K562 (cell line): ENCODE measurements at regions not wholly inside any gene's neighbourhood (a gene's known extent, or its start where the extent isn't known, plus 50 kb on each side); places are given as distances from the start of the nearest gene placed in this dataset.

Source experiments
- CBFA2T2 ChIP-seq: fragments of 450-650 bp; conservative IDR thresholded peaks from 2 replicates; pipeline ENCODE4 v1.6.1; 2017; ENCODE audit warnings: mild to moderate bottlenecking
- CC2D1A ChIP-seq: fragments of 450-650 bp; IDR thresholded peaks from 2 replicates; pipeline ENCODE4 v1.6.1; 2017; ENCODE audit warnings: mild to moderate bottlenecking
- FIP1L1 ChIP-seq: fragments of 200-400 bp; formaldehyde crosslinking; IDR thresholded peaks from 2 replicates; pipeline ENCODE4 v1.6.1; 2018; ENCODE audit warnings: mild to moderate bottlenecking, low read depth, low read length; ENCODE audit not compliant: poor library complexity, severe bottlenecking
- NCOA6 ChIP-seq: fragments of 450-650 bp; IDR thresholded peaks from 2 replicates; pipeline ENCODE4 v1.6.1; 2017; ENCODE audit warnings: mild to moderate bottlenecking
- POLR2G ChIP-seq: fragments of 200-400 bp; formaldehyde crosslinking; IDR thresholded peaks from 2 replicates; pipeline ENCODE4 v1.6.1; 2017; ENCODE audit warnings: low read depth, mild to moderate bottlenecking, antibody characterized with exemption, low read length, moderate library complexity
- ZBED1 ChIP-seq: IDR thresholded peaks from 2 replicates; pipeline ENCODE4 v1.6.1; 2014
- ZNF133 ChIP-seq: fragments of 250-450 bp; sonication (Bioruptor Pico); IDR thresholded peaks from 2 replicates; pipeline ENCODE4 v1.4.0; 2020; ENCODE audit warnings: mild to moderate bottlenecking
- ZNF347 ChIP-seq: fragments of 450-650 bp; formaldehyde crosslinking; IDR thresholded peaks from 2 replicates; pipeline ENCODE4 v1.4.0; 2020; ENCODE audit warnings: low read depth, mild to moderate bottlenecking, moderate library complexity
- TF ChIP-seq, protein P1 (sequence below): fragments of 450-650 bp; IDR thresholded peaks from 2 replicates; pipeline ENCODE4 v1.6.1; 2017; ENCODE audit warnings: antibody characterized with exemption, mild to moderate bottlenecking
- TF ChIP-seq, protein P2 (sequence below): fragments of 200-800 bp; sonication (Bioruptor generic); IDR thresholded peaks from 2 replicates; pipeline ENCODE4 v1.6.1; 2017; ENCODE audit warnings: missing genetic modification characterization, missing compliant biosample characterization
- TF ChIP-seq, protein P3 (sequence below), 2 experiments: fragments of 450-650 bp; formaldehyde crosslinking in 1 of 2; IDR thresholded peaks; 2 replicates each; pipeline versions ENCODE4 v1.4.0 to v1.6.1; 2014 to 2020; ENCODE audit warnings: mild to moderate bottlenecking in 2 of 2, borderline replicate concordance in 1 of 2, low read depth in 1 of 2
- TF ChIP-seq, protein P4 (sequence below): fragments of 250-450 bp; sonication (Bioruptor Pico); IDR thresholded peaks from 2 replicates; pipeline ENCODE4 v1.8.0; 2021; ENCODE audit warnings: mild to moderate bottlenecking, moderate library complexity

DNA sequence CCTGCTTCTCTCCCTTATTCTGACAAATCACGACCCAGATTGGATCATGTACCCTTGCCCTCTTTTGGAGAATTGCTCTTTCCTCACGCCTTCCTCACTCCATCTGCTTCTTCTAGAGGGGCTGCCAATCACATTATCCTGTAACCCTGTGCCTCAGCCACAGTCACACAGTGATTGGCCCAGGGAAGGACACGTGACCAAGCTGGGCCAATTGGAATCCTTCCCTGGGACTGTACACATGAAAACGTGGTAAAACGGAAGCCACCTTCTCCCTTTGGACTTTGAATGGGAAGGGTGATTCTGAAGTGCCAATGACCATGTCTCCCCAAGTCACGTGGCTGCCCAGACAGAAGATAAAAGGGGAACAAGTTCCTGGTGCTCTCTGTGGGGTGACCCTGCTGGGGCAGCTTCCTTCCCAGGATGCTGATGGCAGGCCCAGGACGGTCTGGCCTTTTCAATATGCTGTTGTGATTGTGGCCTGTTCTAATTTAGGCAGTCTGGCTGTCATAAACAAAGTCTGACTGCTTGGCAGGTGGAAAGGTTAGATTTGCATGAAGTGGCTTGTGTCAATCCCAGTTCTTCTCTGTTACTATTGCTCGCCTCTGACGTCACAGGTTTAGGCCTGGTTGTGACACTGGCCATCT lies 92.9 kb downstream of the UBIAD1 start (continued):
- TF ChIP-seq, protein P1, sequence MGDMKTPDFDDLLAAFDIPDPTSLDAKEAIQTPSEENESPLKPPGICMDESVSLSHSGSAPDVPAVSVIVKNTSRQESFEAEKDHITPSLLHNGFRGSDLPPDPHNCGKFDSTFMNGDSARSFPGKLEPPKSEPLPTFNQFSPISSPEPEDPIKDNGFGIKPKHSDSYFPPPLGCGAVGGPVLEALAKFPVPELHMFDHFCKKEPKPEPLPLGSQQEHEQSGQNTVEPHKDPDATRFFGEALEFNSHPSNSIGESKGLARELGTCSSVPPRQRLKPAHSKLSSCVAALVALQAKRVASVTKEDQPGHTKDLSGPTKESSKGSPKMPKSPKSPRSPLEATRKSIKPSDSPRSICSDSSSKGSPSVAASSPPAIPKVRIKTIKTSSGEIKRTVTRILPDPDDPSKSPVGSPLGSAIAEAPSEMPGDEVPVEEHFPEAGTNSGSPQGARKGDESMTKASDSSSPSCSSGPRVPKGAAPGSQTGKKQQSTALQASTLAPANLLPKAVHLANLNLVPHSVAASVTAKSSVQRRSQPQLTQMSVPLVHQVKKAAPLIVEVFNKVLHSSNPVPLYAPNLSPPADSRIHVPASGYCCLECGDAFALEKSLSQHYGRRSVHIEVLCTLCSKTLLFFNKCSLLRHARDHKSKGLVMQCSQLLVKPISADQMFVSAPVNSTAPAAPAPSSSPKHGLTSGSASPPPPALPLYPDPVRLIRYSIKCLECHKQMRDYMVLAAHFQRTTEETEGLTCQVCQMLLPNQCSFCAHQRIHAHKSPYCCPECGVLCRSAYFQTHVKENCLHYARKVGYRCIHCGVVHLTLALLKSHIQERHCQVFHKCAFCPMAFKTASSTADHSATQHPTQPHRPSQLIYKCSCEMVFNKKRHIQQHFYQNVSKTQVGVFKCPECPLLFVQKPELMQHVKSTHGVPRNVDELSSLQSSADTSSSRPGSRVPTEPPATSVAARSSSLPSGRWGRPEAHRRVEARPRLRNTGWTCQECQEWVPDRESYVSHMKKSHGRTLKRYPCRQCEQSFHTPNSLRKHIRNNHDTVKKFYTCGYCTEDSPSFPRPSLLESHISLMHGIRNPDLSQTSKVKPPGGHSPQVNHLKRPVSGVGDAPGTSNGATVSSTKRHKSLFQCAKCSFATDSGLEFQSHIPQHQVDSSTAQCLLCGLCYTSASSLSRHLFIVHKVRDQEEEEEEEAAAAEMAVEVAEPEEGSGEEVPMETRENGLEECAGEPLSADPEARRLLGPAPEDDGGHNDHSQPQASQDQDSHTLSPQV = no peak
- TF ChIP-seq FIP1L1 (no peak), CC2D1A (no peak), CBFA2T2 (peak; percentile 42; the same call in 1 of the 2 replicates), ZBED1 (no peak), NCOA6 (no peak), ZNF133 (CRISPR knock-in tag) (no peak), ZNF347 (CRISPR knock-in tag) (no peak), POLR2G (no peak)
- TF ChIP-seq, protein P2, sequence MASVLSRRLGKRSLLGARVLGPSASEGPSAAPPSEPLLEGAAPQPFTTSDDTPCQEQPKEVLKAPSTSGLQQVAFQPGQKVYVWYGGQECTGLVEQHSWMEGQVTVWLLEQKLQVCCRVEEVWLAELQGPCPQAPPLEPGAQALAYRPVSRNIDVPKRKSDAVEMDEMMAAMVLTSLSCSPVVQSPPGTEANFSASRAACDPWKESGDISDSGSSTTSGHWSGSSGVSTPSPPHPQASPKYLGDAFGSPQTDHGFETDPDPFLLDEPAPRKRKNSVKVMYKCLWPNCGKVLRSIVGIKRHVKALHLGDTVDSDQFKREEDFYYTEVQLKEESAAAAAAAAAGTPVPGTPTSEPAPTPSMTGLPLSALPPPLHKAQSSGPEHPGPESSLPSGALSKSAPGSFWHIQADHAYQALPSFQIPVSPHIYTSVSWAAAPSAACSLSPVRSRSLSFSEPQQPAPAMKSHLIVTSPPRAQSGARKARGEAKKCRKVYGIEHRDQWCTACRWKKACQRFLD (CRISPR knock-in tag) = no peak
- TF ChIP-seq, protein P3, sequence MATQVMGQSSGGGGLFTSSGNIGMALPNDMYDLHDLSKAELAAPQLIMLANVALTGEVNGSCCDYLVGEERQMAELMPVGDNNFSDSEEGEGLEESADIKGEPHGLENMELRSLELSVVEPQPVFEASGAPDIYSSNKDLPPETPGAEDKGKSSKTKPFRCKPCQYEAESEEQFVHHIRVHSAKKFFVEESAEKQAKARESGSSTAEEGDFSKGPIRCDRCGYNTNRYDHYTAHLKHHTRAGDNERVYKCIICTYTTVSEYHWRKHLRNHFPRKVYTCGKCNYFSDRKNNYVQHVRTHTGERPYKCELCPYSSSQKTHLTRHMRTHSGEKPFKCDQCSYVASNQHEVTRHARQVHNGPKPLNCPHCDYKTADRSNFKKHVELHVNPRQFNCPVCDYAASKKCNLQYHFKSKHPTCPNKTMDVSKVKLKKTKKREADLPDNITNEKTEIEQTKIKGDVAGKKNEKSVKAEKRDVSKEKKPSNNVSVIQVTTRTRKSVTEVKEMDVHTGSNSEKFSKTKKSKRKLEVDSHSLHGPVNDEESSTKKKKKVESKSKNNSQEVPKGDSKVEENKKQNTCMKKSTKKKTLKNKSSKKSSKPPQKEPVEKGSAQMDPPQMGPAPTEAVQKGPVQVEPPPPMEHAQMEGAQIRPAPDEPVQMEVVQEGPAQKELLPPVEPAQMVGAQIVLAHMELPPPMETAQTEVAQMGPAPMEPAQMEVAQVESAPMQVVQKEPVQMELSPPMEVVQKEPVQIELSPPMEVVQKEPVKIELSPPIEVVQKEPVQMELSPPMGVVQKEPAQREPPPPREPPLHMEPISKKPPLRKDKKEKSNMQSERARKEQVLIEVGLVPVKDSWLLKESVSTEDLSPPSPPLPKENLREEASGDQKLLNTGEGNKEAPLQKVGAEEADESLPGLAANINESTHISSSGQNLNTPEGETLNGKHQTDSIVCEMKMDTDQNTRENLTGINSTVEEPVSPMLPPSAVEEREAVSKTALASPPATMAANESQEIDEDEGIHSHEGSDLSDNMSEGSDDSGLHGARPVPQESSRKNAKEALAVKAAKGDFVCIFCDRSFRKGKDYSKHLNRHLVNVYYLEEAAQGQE (IDR thresholded peaks at IDR 0.05; ENCODE audit: borderline replicate concordance) = peak; percentile 12; the same call in 1 of the 2 replicates
- TF ChIP-seq, protein P3 (CRISPR knock-in tag; IDR thresholded peaks at IDR 0.05; ENCODE audit: low read depth) = no peak
- TF ChIP-seq, protein P4, sequence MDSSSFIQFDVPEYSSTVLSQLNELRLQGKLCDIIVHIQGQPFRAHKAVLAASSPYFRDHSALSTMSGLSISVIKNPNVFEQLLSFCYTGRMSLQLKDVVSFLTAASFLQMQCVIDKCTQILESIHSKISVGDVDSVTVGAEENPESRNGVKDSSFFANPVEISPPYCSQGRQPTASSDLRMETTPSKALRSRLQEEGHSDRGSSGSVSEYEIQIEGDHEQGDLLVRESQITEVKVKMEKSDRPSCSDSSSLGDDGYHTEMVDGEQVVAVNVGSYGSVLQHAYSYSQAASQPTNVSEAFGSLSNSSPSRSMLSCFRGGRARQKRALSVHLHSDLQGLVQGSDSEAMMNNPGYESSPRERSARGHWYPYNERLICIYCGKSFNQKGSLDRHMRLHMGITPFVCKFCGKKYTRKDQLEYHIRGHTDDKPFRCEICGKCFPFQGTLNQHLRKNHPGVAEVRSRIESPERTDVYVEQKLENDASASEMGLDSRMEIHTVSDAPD (CRISPR knock-in tag) = no peak
